Activated naive CD4-positive, alpha-beta T cell treated with anti-CD3 and anti-CD28 coated beads, Interleukin-2, amount 50 U/mL, for 24 hours (primary cell): ENCODE measurements at regions not wholly inside any gene's neighbourhood (a gene's known extent, or its start where the extent isn't known, plus 50 kb on each side); places are given as distances from the start of the nearest gene placed in this dataset.
"Not testable (repeated sequence)": the region's sequence is repeated elsewhere in the genome, so short reads cannot be mapped to it uniquely, and the experiment has no call there.

Experiments used
- H3K27ac Mint-ChIP-seq: one replicate; pipeline ENCODE4 v1.8.0; 2021; ENCODE audit warnings: mild to moderate bottlenecking, mixed read lengths
- H3K27me3 Mint-ChIP-seq: one replicate; pipeline ENCODE4 v1.8.0; 2021; ENCODE audit warnings: mixed read lengths
- H3K36me3 Mint-ChIP-seq: one replicate; pipeline ENCODE4 v1.8.0; 2021; ENCODE audit warnings: mixed read lengths
- H3K4me1 Mint-ChIP-seq: one replicate; pipeline ENCODE4 v1.8.0; 2021; ENCODE audit warnings: mixed read lengths
- H3K4me3 Mint-ChIP-seq: one replicate; pipeline ENCODE4 v1.8.0; 2021; ENCODE audit warnings: mild to moderate bottlenecking, mixed read lengths
- H3K9me3 Mint-ChIP-seq: one replicate; pipeline ENCODE4 v1.8.0; 2021; ENCODE audit warnings: mixed read lengths

DNA sequence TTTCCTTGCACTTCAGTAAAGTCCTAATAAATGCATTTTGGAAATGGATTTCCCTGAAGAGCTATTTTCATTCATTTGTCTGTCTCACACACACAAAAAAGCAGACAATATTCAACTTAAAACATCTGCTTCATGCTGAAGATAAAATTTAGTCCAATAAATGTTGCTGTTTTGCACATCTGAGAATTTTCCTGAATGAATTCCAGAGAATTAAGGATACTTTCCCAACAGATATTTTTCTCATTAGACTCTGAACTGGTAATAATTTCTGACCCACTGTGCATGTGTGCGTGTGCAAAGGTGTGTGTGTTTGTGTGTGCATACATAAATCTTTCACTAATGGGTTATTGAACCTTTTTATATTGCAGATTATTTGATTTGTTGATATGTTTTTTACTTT, 390.2 kb upstream of the TMEFF2 start:
- Mint-ChIP-seq H3K27me3 (no peaks in the 10 kb centered on the region), H3K4me1 (no peaks in the 10 kb centered on the region), H3K9me3 (no peaks in the 10 kb centered on the region), H3K36me3 (no peaks in the 10 kb centered on the region), H3K4me3 (no peak overlapping the region), H3K27ac (no peak overlapping the region)

GRCh38 chr2:192579965-192580700, 385.4 kb upstream of the TMEFF2 start:
- Mint-ChIP-seq H3K36me3 (no peaks in the 10 kb centered on the region), H3K9me3 (no peaks in the 10 kb centered on the region), H3K27ac (no peak overlapping the region), H3K4me1 (no peaks in the 10 kb centered on the region), H3K4me3 (no peak overlapping the region), H3K27me3 (no peaks in the 10 kb centered on the region)

DNA sequence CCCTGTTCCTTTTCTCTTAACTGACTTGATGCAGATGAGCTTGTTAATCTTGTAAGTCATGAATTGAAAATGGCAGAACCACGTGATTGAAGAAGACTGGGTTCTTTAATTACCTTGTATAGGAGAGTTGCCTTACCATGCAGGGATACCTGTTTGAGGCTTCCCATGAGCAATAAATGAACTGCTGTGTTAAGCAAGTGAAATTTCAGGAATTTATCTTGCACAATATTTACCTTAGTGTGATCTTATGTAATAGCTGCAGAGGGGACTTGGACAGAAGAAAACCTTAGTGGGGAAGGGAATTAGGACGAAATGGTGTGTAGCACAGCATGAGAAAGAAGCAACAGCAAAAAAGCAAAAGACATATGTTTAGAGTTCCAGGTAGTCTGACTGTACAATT, 384.0 kb upstream of the TMEFF2 start:
- H3K4me3 Mint-ChIP-seq, result no peak overlapping the region
- no peaks in the 10 kb centered on the region for H3K9me3 Mint-ChIP-seq
- no peak overlapping the region for H3K27ac Mint-ChIP-seq
- H3K36me3 Mint-ChIP-seq, result no peaks in the 10 kb centered on the region
- no peaks in the 10 kb centered on the region for H3K4me1 Mint-ChIP-seq
- no peaks in the 10 kb centered on the region for H3K27me3 Mint-ChIP-seq

GRCh38 chr2:192577706-192578105, 383.0 kb upstream of the TMEFF2 start:
- Mint-ChIP-seq H3K9me3 (no peaks in the 10 kb centered on the region), H3K27ac (no peak overlapping the region), H3K36me3 (no peaks in the 10 kb centered on the region), H3K27me3 (no peaks in the 10 kb centered on the region), H3K4me1 (no peaks in the 10 kb centered on the region), H3K4me3 (no peak overlapping the region)

- H3K36me3 Mint-ChIP-seq, result no peaks in the 10 kb centered on the region
- no peaks in the 10 kb centered on the region for H3K9me3 Mint-ChIP-seq
- no peaks in the 10 kb centered on the region for H3K27me3 Mint-ChIP-seq
- H3K27ac Mint-ChIP-seq, result no peak overlapping the region
- no peak overlapping the region for H3K4me3 Mint-ChIP-seq
- no peaks in the 10 kb centered on the region for H3K4me1 Mint-ChIP-seq
Observed at GRCh38 chr2:192574552-192574951, 379.8 kb upstream of the TMEFF2 start.

- Mint-ChIP-seq H3K4me1 (no peaks in the 10 kb centered on the region), H3K27me3 (no peaks in the 10 kb centered on the region), H3K4me3 (no peak overlapping the region), H3K36me3 (no peaks in the 10 kb centered on the region), H3K27ac (no peak overlapping the region), H3K9me3 (no peaks in the 10 kb centered on the region)
Observed at GRCh38 chr2:192571636-192572035, 376.9 kb upstream of the TMEFF2 start.

DNA sequence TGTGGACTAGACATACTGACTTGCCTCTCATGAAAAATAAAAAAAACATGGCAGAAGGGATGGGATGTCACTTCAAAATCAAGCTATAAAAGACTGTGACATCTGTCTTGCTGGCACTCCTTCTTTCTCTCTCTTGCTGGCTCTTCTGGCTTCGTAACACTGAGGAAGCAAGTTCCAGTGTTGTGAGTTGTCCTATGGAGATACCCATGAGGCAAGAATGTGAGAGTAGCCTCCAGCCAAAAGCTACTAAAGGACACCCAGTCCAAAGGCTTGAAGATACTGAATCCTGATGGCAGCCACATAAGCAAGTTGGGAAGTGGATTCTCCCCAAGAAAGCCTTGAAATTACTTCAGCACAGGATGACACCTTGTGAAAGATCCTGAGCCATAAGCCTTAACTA, 376.1 kb upstream of the TMEFF2 start:
- Mint-ChIP-seq H3K4me3 (no peak overlapping the region), H3K27me3 (no peaks in the 10 kb centered on the region), H3K4me1 (no peaks in the 10 kb centered on the region), H3K9me3 (no peaks in the 10 kb centered on the region), H3K36me3 (no peaks in the 10 kb centered on the region), H3K27ac (no peak overlapping the region)

DNA sequence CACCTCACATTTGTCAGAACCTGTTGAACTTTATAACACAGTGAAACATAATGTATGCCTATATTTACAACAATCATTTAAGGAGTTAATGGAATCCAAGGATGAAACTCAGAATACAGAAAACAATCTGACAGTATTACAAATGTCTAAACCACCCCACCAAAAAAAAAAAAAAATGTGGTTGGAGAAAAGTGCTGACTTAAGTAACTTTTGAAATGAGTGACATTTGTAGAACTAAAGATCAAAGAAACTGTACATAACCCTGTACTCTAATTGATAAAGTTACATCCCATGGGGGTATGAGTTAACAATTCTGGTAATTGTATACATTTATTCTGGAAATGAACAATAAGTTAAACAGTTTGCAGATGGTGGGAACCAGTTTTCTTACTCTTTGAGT, 372.1 kb upstream of the TMEFF2 start:
- Mint-ChIP-seq H3K4me3 (no peak overlapping the region), H3K27ac (no peak overlapping the region)

GRCh38 chr2:192560326-192560725, 365.6 kb upstream of the TMEFF2 start:
- H3K4me1 Mint-ChIP-seq, result no peaks in the 10 kb centered on the region
- H3K36me3 Mint-ChIP-seq, result no peaks in the 10 kb centered on the region
- H3K9me3 Mint-ChIP-seq, result no peaks in the 10 kb centered on the region
- no peak overlapping the region for H3K4me3 Mint-ChIP-seq
- H3K27me3 Mint-ChIP-seq, result no peaks in the 10 kb centered on the region
- H3K27ac Mint-ChIP-seq, result no peak overlapping the region

More for the DNA sequence above, 372.1 kb upstream of the TMEFF2 start:
- Mint-ChIP-seq H3K27me3 (no peaks in the 10 kb centered on the region), H3K36me3 (no peaks in the 10 kb centered on the region), H3K4me1 (no peaks in the 10 kb centered on the region), H3K9me3 (no peaks in the 10 kb centered on the region)

- H3K36me3 Mint-ChIP-seq, result no peaks in the 10 kb centered on the region
- H3K4me1 Mint-ChIP-seq, result no peaks in the 10 kb centered on the region
- no peaks in the 10 kb centered on the region for H3K9me3 Mint-ChIP-seq
- no peak overlapping the region for H3K4me3 Mint-ChIP-seq
- no peak overlapping the region for H3K27ac Mint-ChIP-seq
- H3K27me3 Mint-ChIP-seq, result no peaks in the 10 kb centered on the region
Observed at GRCh38 chr2:192559587-192559986, 364.9 kb upstream of the TMEFF2 start.

DNA sequence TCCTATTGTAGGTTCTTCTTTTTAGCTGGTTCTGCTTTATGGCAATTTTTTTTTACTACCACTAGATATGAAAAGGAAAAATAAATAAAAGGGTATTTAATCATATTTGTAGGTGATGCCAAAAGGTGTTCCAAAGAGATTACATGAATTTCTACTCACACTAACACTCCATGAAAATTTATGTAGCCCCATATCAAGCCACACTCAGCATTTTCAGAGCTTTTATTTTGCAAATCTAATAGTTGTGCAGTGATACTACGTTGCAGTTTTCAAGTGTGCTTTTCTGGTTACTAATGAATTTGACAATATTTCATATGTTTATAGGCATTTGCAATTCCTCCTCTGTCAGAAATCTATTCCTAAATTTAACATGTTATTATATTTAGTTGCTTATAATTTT, 363.9 kb upstream of the TMEFF2 start:
- H3K4me1 Mint-ChIP-seq, result no peaks in the 10 kb centered on the region
- H3K27me3 Mint-ChIP-seq, result no peaks in the 10 kb centered on the region
- H3K9me3 Mint-ChIP-seq, result no peaks in the 10 kb centered on the region
- no peak overlapping the region for H3K27ac Mint-ChIP-seq
- no peak overlapping the region for H3K4me3 Mint-ChIP-seq
- H3K36me3 Mint-ChIP-seq, result no peaks in the 10 kb centered on the region

GRCh38 chr2:192555740-192556139, 361.0 kb upstream of the TMEFF2 start:
- H3K36me3 Mint-ChIP-seq, result no peaks in the 10 kb centered on the region
- H3K4me3 Mint-ChIP-seq, result no peak overlapping the region
- no peaks in the 10 kb centered on the region for H3K4me1 Mint-ChIP-seq
- H3K27ac Mint-ChIP-seq, result no peak overlapping the region
- no peaks in the 10 kb centered on the region for H3K9me3 Mint-ChIP-seq
- H3K27me3 Mint-ChIP-seq, result no peaks in the 10 kb centered on the region

DNA sequence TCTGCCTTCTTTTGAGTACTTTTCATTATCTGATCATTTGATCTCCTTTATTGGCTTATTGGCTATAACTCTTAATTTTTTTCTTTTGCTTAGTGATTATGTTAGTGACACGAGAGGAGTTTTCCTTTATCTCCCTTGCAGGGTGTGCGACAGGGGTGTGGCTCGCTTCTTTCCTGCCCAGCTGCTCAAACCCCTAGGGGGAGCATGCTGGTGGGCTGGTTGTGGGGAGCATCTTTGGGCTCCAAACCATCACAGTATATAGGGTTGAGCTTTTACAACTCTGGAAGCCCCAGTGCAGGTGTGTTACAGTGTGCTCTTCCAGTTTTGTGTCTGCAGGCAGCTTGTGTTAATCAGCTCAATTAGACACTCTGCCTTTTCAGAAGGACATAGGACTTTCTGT, 357.0 kb upstream of the TMEFF2 start:
- H3K27me3 Mint-ChIP-seq, result no peaks in the 10 kb centered on the region
- H3K4me1 Mint-ChIP-seq, result no peaks in the 10 kb centered on the region
- H3K36me3 Mint-ChIP-seq, result no peaks in the 10 kb centered on the region
- no peaks in the 10 kb centered on the region for H3K9me3 Mint-ChIP-seq
- no peak overlapping the region for H3K4me3 Mint-ChIP-seq
- H3K27ac Mint-ChIP-seq, result no peak overlapping the region

GRCh38 chr2:192546565-192546964, 351.8 kb upstream of the TMEFF2 start:
- no peaks in the 10 kb centered on the region for H3K36me3 Mint-ChIP-seq
- H3K9me3 Mint-ChIP-seq, result no peaks in the 10 kb centered on the region
- no peak overlapping the region for H3K4me3 Mint-ChIP-seq
- H3K27me3 Mint-ChIP-seq, result no peaks in the 10 kb centered on the region
- no peaks in the 10 kb centered on the region for H3K4me1 Mint-ChIP-seq
- no peak overlapping the region for H3K27ac Mint-ChIP-seq

- Mint-ChIP-seq H3K27me3 (no peaks in the 10 kb centered on the region), H3K4me3 (no peak overlapping the region), H3K4me1 (no peaks in the 10 kb centered on the region), H3K9me3 (no peaks in the 10 kb centered on the region), H3K36me3 (no peaks in the 10 kb centered on the region), H3K27ac (no peak overlapping the region)
Observed at GRCh38 chr2:192544371-192544955, 349.7 kb upstream of the TMEFF2 start.

GRCh38 chr2:192542148-192543066, 347.7 kb upstream of the TMEFF2 start:
- H3K4me3 Mint-ChIP-seq, H3K27me3 Mint-ChIP-seq, H3K36me3 Mint-ChIP-seq, H3K27ac Mint-ChIP-seq, H3K9me3 Mint-ChIP-seq, H3K4me1 Mint-ChIP-seq: not testable (repeated sequence)
